Ascending aorta (tissue), 2 donors: ENCODE measurements at regions not wholly inside any gene's neighbourhood (a gene's known extent, or its start where the extent isn't known, plus 50 kb on each side); places are given as distances from the start of the nearest gene placed in this dataset.

ENCODE experiments used
- DNase-seq, 2 donors: peaks; one replicate each; pipeline ENCODE4 v3.0.0-alpha.2; 2019; ENCODE audit warnings: low spot score in 2 of 2
- H3K27ac ChIP-seq, 2 donors: fragments of 200-600 bp; sonication (generic); one replicate each; pipeline ENCODE4 v1.5.1; 2016 to 2017; ENCODE audit warnings: mild to moderate bottlenecking in 1 of 2
- H3K27me3 ChIP-seq: fragments of 200-600 bp; sonication (generic); one replicate; pipeline ENCODE4 v1.5.1; 2017
- H3K36me3 ChIP-seq, 2 donors: fragments of 200-600 bp; sonication (generic); one replicate each; pipeline ENCODE4 v1.5.1; 2016
- H3K4me1 ChIP-seq, 2 donors: fragments of 200-600 bp; sonication (generic); one replicate each; pipeline ENCODE4 v1.5.1; 2016 to 2017; ENCODE audit warnings: mild to moderate bottlenecking in 1 of 2
- H3K4me3 ChIP-seq, 2 donors: fragments of 200-600 bp; sonication (generic); one replicate each; pipeline ENCODE4 v1.5.1; 2016 to 2017; ENCODE audit warnings: mild to moderate bottlenecking in 1 of 2
- H3K9me3 ChIP-seq, 2 donors: fragments of 200-600 bp; sonication (generic); one replicate each; pipeline ENCODE4 v1.5.1; 2016
- CTCF ChIP-seq, 3 experiments: fragments of 200-600 bp in 2 of 3; fragments of 450-650 bp in 1 of 3; sonication (generic) in 2 of 3; IDR thresholded peaks; one replicate each; pipeline ENCODE4 v1.5.1; 2016 to 2019; ENCODE audit warnings: antibody characterized with exemption in 3 of 3, mild to moderate bottlenecking in 1 of 3, moderate library complexity in 1 of 3
- intact Hi-C: fragments of 100-400 bp; cut with DNase I; formaldehyde crosslinking; loops from one replicate; pipeline ENCODE4 v1.15.1; 2023

- intact Hi-C loops: no loop called here
- Histone ChIP-seq H3K27ac (no peak overlapping the region), H3K9me3 (peaks cover 0 to 6% of the 10 kb centered on the region in 2 donors), H3K4me3 (no peak overlapping the region), H3K27me3 (no peaks in the 10 kb centered on the region), H3K36me3 (no peaks in the 10 kb centered on the region), H3K4me1 (no peaks in the 10 kb centered on the region)
- DNase-seq: no peak
- TF ChIP-seq CTCF (IDR thresholded peaks at IDR 0.05): no peak
Measured at GRCh38 chr4:57371671-57372070, 261.5 kb upstream of the IGFBP7 start.

- intact Hi-C loops: no loop called here
- H3K4me1 ChIP-seq: no peaks in the 10 kb centered on the region
- H3K27me3 ChIP-seq: no peaks in the 10 kb centered on the region
- no peak for TF ChIP-seq CTCF (IDR thresholded peaks at IDR 0.05)
- no peak overlapping the region for H3K4me3 ChIP-seq
- no peaks in the 10 kb centered on the region for H3K36me3 ChIP-seq
- no peak overlapping the region for H3K27ac ChIP-seq
- H3K9me3 ChIP-seq: peaks cover 0 to 2% of the 10 kb centered on the region in 2 donors
- no peak for DNase-seq
Measured at GRCh38 chr4:57370691-57371090, 260.5 kb upstream of the IGFBP7 start.

- intact Hi-C loops: no loop called here
- H3K27ac ChIP-seq: no peak overlapping the region
- no peaks in the 10 kb centered on the region for H3K4me1 ChIP-seq
- no peak for TF ChIP-seq CTCF (IDR thresholded peaks at IDR 0.05)
- H3K27me3 ChIP-seq: no peaks in the 10 kb centered on the region
- H3K4me3 ChIP-seq: no peak overlapping the region
- H3K9me3 ChIP-seq: no peaks in the 10 kb centered on the region
- no peak for DNase-seq
- no peaks in the 10 kb centered on the region for H3K36me3 ChIP-seq
Measured at GRCh38 chr4:57369446-57369845, 259.3 kb upstream of the IGFBP7 start.

DNA sequence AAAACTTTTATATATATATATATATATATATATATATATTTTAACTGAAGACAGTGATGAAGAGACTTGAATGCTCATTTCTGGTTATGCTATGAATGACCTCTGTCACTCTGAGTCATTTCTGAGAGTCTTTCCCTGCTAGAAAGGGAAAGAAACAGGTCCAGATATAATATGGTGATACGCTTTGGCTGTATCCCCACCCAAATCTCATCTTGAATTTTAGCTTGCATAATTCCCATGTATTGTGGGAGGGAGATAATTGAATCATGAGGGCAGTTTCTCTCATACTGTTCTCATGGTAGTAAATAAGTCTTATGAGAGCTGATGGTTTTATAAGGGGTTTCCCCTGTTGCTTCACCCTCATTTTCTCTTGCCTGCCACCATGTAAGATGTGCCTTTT is 254.1 kb upstream of the IGFBP7 start:
- intact Hi-C loops: no loop called here
- H3K4me3 ChIP-seq: no peak overlapping the region
- no peaks in the 10 kb centered on the region for H3K4me1 ChIP-seq
- TF ChIP-seq CTCF (IDR thresholded peaks at IDR 0.05): no peak
- H3K27ac ChIP-seq: no peak overlapping the region
- no peaks in the 10 kb centered on the region for H3K36me3 ChIP-seq
- H3K27me3 ChIP-seq: no peaks in the 10 kb centered on the region
- no peak for DNase-seq
- H3K9me3 ChIP-seq: no peaks in the 10 kb centered on the region

DNA sequence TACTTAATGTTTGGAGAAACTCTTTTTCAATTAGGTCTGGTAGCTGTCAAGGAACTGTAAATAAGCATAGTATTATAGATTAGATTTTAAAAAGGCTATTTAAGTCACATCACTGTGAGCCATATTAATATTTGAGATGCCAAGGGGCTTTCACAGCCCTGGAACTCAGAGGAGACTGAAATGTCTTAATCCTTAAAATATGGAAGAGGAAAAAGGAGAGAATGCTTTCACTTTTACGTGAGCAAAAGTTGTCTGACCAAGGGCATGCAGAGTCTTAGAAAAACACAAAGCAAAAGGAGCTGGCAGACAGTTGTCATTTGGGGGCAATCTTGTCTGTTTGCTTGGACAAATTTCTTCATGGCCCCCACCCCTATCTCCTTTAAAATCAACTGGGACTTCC is 253.2 kb upstream of the IGFBP7 start:
- no peak for DNase-seq
- TF ChIP-seq CTCF (IDR thresholded peaks at IDR 0.05): no peak
- no peaks in the 10 kb centered on the region for H3K36me3 ChIP-seq
- H3K27me3 ChIP-seq: no peaks in the 10 kb centered on the region
- intact Hi-C loops: no loop called here
- no peaks in the 10 kb centered on the region for H3K9me3 ChIP-seq
- H3K27ac ChIP-seq: no peak overlapping the region
- H3K4me3 ChIP-seq: peak overlapping the region in 1 of 2 donors; percentile 6
- no peaks in the 10 kb centered on the region for H3K4me1 ChIP-seq

DNA sequence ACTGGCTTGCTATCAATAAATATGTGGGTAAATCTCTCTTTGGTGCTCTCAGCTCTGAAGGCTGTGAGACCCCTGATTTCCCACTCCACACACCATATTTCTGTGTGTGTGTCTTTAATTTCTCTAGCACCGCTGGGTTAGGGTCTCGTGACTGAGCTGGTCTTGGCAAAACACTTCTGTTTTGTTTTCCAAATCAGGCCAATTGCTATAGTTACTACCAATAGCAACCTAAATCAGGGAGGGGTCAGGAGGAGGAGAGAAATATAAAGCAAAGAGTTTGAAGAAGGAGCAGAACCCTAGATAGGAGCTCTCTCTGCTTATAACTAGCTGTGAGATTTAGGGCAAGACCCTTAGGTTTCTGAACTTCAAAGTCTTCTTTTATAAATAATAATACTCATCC is 250.5 kb upstream of the IGFBP7 start:
- Histone ChIP-seq H3K4me3 (no peak overlapping the region), H3K4me1 (no peaks in the 10 kb centered on the region), H3K27me3 (no peaks in the 10 kb centered on the region), H3K27ac (no peak overlapping the region), H3K36me3 (no peaks in the 10 kb centered on the region), H3K9me3 (no peaks in the 10 kb centered on the region)
- no peak for DNase-seq
- TF ChIP-seq CTCF (IDR thresholded peaks at IDR 0.05): no peak
- intact Hi-C loops: no loop called here
